HG02943 (cell line): ENCODE measurements at regions not wholly inside any gene's neighbourhood (a gene's known extent, or its start where the extent isn't known, plus 50 kb on each side); places are given as distances from the start of the nearest gene placed in this dataset.
"Not testable (repeated sequence)": the region's sequence is repeated elsewhere in the genome, so short reads cannot be mapped to it uniquely, and the experiment has no call there.

Experiments used
- ATAC-seq: cut with Tn5 transposase; IDR thresholded peaks from one replicate; pipeline ENCODE4 v1.9.1; 2021; ENCODE audit warnings: mild to moderate bottlenecking, low read depth, moderate library complexity; ENCODE audit not compliant: unreplicated experiment

DNA sequence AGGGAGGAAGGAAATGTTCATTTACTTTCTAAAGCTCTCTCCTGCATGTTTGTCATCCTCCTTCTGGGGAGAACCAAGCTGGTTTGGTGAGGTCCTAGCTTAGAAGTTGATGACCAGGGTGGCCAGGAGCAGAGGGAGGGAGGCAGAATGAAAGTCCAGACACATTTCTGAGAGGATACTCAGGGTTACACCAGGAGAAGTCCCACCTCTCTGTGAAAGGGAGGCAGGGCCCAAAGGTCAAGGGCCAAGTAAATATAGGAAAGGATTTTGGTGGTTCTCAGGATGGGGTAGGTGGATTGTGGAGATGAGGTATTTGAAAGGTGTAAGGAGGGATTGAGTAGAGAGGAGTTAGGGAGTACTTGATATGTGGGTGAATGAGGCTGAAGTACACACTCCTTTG, 58.0 kb upstream of the FBXO11 start:
- ATAC-seq, result no peak

- ATAC-seq, result no peak
Observed at GRCh38 chr2:47964722-47965434, 58.6 kb upstream of the FBXO11 start.

- ATAC-seq, result not testable (repeated sequence)
Observed at GRCh38 chr2:47976728-47977127, 70.4 kb upstream of the FBXO11 start.

GRCh38 chr2:47984041-47984440, 77.7 kb upstream of the FBXO11 start:
- ATAC-seq, result no peak

- ATAC-seq, result no peak
Observed at GRCh38 chr2:47990503-47990902, 84.2 kb upstream of the FBXO11 start.

- no peak for ATAC-seq
Observed at GRCh38 chr2:47992671-47993070, 86.4 kb upstream of the FBXO11 start.

DNA sequence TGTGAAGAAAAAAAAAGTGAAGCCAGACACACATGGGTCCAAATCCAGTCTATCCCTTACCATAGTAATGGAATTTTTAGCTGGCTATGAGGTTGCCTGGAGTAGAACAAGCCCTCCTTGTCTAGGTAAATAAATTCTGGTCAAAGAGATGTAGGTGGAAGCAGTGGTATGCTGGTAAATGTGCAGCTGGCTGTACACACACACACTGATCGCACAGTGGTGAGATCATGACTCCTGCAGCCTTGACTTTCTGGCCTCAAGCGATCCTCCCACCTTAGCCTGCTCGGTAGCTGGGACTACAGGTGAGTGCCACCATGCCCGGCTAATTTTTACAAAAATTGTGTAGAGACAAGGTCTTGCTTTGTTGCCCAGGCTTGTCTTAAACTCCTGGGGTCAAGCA, 90.5 kb upstream of the FBXO11 start:
- no peak for ATAC-seq

GRCh38 chr2:47999512-47999911, 93.2 kb upstream of the FBXO11 start:
- ATAC-seq, result no peak

GRCh38 chr2:48001498-48001897, 95.2 kb upstream of the FBXO11 start:
- no peak for ATAC-seq

DNA sequence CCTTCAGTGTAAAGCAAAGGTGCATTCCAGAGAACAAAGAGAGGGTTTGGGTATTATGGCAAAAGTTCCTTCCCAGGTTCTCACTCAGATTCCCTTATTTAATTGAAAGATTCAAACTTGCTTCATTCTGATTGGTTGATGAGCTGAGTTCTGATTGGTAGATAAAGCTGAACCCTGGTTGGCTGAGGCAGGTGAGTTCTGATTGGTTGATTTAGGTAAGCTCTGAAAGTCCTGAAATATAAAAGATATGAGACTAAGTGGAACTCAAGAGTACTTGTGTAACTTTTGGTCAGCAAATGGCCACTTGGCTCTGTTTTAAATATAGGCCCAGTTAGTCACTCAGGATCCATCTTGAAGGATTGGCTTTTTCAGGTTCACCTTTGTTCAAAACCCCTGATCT, 99.8 kb upstream of the FBXO11 start:
- no peak for ATAC-seq

GRCh38 chr2:48007699-48008268, 101.5 kb upstream of the FBXO11 start:
- no peak for ATAC-seq

DNA sequence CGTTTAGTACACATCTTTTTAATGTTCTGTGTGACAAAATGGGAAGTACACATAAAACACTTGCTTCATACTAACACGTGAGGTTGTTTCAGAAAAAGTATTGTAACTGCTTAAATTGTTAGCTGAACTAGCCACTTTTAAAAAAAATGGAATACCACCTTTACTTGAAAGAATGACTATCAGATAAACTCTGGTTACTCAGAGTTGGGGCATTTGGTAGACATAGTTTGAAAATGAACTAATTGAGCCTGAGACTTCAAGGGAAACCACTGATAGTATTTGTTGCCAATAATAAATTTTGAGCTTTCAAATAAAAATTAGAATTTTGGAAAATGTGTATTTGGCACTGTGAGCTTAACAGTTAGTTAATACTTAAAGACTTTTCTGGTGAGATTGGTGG, 103.0 kb upstream of the FBXO11 start:
- no peak for ATAC-seq

DNA sequence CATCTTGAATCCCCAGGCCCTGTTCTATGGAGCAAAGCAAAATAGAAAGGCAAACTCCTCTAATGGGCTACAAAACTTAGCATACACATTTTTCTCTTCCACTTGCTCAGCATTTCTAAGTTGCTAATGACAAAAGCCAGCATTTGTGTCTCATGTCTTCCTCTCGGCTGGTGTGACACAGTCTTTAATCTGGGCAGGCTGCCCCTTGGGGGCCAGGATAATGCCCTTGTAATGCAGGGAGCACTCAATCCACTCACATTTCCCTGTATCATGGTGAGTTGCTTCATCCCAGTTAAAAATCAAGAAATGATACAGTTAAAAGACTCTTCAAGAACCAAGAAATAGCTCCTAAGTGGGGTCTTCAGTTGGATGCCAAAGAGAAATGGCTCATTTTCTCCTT, 109.1 kb upstream of the FBXO11 start:
- no peak for ATAC-seq

- no peak for ATAC-seq
Observed at GRCh38 chr2:48016225-48017019, 110.1 kb upstream of the FBXO11 start.

GRCh38 chr2:48017136-48017535, 110.8 kb upstream of the FBXO11 start:
- no peak for ATAC-seq

GRCh38 chr2:48018480-48018879, 112.2 kb upstream of the FBXO11 start:
- no peak for ATAC-seq

DNA sequence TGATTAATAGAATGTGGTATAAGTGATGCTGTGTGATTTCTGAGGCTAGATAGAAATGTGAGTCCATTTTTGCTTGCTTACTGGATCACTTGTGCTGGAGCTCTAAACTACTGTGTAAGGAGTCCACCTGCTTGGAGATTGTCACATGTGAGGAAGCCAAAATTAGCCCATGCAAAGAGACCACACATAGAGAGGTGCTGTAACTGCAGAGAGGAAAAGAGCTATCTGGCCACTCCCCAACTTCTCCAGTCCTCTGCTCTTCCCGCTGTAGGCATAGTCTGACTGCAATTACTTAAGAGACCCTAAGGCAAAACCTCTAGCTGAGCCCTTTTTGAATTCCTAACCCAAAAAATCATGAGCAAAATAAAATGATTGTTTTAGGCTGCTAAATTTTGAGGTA, 120.6 kb upstream of the FBXO11 start:
- ATAC-seq, result no peak

DNA sequence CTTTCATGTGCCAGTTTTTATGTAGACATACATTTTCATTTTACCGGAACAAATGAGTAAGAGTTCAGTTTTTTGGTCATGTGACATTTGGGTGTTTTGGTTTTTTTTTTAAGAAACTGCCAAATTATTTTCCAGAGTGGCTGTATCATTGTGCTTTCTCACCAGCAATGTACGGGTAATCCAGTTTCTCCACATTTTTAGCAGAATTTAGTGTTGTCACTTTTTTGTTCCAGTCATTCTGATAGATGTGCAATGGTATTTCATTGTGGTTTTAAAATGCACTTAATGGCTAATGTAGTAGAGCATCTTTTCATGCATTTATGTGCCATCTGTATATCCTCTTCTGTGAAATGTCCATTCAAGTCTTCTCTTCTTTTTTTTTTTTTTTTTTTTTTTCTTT, 126.5 kb upstream of the FBXO11 start:
- ATAC-seq, result no peak

GRCh38 chr2:48034295-48034694, 128.0 kb upstream of the FBXO11 start:
- no peak for ATAC-seq

DNA sequence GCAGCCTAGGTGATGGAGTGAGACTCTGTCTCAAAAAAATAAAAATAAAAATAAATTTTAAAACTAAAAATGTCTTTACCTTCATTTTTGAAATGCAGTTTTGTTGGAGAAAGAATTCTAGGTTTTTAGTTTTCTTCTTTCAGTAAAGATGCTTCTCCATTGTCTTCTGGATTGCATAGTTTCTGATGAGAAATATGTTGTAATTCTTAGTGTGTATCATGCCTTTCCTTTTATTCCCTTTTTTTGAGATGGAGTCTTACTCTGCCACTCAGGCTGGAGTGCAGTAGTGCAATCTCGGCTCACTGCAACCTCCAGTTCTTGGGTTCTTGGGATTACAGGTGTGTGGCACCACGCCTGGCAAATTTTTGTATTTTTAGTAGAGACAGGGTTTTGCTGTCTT, 130.0 kb upstream of the FBXO11 start:
- no peak for ATAC-seq

DNA sequence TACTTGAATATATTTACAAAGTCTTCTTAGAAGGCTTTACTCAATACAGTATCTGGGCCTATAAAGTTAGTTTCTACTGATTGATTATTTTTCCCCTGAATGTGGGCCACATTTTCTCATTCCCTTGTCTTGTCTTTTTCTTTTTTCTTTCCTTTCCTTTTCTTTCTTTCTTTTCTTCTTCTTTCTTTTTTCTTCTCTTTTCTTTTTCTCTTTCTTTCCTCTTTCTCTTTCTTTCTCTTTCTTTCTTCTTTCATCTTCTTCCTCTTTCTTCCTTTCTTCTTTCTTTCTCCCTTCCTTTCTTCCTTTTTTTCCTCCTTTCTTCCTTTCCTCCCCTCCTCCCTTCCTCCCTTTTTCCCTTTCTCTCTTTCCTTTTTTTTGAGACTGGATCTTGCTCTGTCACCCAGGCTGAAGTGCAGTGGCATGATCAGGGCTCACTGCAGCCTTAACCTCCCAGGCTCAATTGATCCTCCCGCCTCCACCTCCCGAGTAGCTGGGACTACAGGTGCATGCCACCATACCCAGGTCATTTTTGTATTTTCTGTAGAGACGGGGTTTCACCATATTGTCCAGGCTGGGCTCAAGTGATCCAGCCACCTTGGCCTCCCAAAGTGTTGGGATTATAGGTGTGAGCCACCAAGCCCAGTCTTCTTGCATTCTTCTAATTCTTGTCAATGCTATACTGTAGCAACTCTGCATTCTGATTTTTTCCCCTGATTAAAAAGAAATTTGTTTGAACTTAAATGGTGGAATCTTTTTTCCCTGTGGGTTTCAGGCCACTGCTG, 133.1 kb upstream of the FBXO11 start:
- no peak for ATAC-seq
